ENCODE measurements at regions not wholly inside any gene's neighbourhood (a gene's known extent, or its start where the extent isn't known, plus 50 kb on each side); places are given as distances from the start of the nearest gene placed in this dataset.
"Not testable (repeated sequence)": the region's sequence is repeated elsewhere in the genome, so short reads cannot be mapped to it uniquely, and the experiment has no call there.

DNA sequence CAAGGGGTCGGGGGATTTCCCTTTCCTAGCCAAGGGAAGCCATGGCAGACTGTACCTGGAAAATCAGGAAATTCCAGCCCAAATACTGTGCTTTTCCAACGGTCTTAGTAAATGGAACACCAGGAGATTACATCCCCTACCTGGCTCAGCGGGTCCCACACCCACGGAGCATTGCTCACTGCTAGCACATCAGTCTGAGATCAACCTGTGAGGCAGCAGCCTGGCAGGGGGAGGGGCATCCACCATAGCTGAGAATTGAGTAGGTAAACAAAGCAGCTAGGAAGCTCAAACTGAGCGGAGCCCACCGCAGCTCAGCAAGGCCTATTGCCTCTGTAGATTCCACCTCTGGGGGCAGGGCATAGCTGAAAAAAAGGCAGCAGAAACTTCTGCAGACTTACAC is 192.0 kb downstream of the ETAA1 start:
- TF ChIP-seq, protein P1, sequence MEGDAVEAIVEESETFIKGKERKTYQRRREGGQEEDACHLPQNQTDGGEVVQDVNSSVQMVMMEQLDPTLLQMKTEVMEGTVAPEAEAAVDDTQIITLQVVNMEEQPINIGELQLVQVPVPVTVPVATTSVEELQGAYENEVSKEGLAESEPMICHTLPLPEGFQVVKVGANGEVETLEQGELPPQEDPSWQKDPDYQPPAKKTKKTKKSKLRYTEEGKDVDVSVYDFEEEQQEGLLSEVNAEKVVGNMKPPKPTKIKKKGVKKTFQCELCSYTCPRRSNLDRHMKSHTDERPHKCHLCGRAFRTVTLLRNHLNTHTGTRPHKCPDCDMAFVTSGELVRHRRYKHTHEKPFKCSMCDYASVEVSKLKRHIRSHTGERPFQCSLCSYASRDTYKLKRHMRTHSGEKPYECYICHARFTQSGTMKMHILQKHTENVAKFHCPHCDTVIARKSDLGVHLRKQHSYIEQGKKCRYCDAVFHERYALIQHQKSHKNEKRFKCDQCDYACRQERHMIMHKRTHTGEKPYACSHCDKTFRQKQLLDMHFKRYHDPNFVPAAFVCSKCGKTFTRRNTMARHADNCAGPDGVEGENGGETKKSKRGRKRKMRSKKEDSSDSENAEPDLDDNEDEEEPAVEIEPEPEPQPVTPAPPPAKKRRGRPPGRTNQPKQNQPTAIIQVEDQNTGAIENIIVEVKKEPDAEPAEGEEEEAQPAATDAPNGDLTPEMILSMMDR (IDR thresholded peaks at IDR 0.05), result not testable (repeated sequence)
- TF ChIP-seq POLR2A (IDR thresholded peaks at IDR 0.05), result not testable (repeated sequence)

Measured in body of pancreas (tissue), 4 donors.